KOPT-K1 (cell line): ENCODE measurements at regions not wholly inside any gene's neighbourhood (a gene's known extent, or its start where the extent isn't known, plus 50 kb on each side); places are given as distances from the start of the nearest gene placed in this dataset.

Experiments used
- H3K27ac ChIP-seq: fragments of 200-600 bp; sonication (generic); 2 replicates; pipeline ENCODE4 v1.5.1; 2016; ENCODE audit warnings: antibody characterized with exemption, mild to moderate bottlenecking, low read depth, low read length; ENCODE audit not compliant: poor library complexity, severe bottlenecking
- H3K36me3 ChIP-seq: fragments of 200-600 bp; sonication (generic); 2 replicates; pipeline ENCODE4 v1.5.1; 2017; ENCODE audit warnings: antibody characterized with exemption, mild to moderate bottlenecking, low read length, moderate library complexity; ENCODE audit not compliant: insufficient read depth
- H3K9me3 ChIP-seq: fragments of 200-600 bp; sonication (generic); 2 replicates; pipeline ENCODE4 v1.5.1; 2017; ENCODE audit warnings: antibody characterized with exemption, low read length, mild to moderate bottlenecking; ENCODE audit not compliant: insufficient read depth, poor library complexity, severe bottlenecking

DNA sequence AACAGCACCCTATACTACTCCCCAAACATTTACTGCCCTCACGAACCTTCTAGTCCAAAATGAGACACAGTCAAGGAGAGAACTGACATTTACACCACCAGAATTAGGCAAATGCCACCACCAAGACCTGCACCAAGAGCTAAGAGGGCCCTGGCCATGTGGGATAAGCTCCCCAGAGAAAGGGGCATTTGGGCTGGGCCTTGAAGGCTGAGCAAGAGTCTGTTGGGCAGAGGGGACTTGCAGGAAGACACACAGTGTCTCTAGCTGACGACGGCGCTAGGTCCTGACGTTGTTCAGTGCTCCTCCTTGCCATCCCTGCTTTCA is 326.4 kb upstream of the ZMIZ1 start:
- H3K27ac ChIP-seq: no peak overlapping the region
- H3K36me3 ChIP-seq: no peaks in the 10 kb centered on the region
- H3K9me3 ChIP-seq: no peaks in the 10 kb centered on the region

- H3K27ac ChIP-seq: no peak overlapping the region
- no peaks in the 10 kb centered on the region for H3K36me3 ChIP-seq
- H3K9me3 ChIP-seq: no peaks in the 10 kb centered on the region
Measured at GRCh38 chr10:78742730-78743615, 325.8 kb upstream of the ZMIZ1 start.

DNA sequence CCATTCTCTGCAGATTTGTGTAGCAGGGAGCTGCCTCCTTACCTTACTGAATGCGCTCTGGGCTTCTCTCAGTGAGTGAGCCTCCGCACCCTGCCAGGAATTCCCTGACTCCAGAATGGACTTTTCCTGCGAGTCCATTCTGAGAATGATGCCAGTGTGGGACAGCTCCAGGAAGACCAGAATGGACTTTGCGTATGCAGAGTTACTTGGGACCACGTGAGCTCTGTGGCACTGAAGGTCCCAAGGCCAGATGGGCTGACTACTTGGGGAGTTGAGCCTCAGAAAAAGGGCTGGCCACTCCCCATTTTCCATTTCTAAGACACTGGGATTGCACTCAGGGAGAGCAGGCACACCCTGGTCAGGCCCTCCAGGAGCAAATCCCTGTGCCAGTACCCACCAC is 324.7 kb upstream of the ZMIZ1 start:
- no peaks in the 10 kb centered on the region for H3K9me3 ChIP-seq
- H3K27ac ChIP-seq: no peak overlapping the region
- H3K36me3 ChIP-seq: no peaks in the 10 kb centered on the region

DNA sequence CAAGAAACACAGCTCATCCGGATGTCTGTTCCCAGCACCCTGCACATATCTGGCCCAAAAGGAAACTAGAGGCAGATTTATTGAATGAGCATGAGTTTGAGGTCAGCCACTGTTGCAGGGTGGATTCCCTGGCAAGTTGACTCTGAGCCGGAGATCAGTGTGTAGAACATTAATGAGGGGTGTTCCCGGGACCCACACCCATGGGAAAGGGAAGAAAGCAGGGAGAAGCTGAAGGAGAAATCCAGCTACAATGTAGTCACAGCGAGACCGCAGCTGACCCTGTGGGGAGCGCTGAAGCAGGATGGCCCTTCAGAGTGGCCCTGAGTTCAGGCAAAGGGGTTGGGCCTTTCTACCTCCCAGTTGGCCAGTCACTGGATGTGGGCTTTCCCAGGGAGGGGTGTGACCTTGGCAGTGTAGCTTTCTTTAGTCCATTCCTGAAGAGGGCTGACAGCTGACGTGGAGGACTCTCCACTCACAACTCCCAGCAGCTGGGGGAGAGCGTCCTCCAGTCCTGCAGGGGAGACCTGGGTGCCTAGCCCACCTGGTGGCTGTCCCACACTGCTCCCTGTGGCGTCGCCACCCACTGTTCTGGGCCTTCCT is 324.2 kb upstream of the ZMIZ1 start:
- H3K27ac ChIP-seq: no peak overlapping the region
- no peaks in the 10 kb centered on the region for H3K36me3 ChIP-seq
- peaks cover 3% of the 10 kb centered on the region for H3K9me3 ChIP-seq

GRCh38 chr10:78745441-78745840 is 323.3 kb upstream of the ZMIZ1 start:
- H3K9me3 ChIP-seq: peaks cover 4% of the 10 kb centered on the region
- H3K27ac ChIP-seq: no peak overlapping the region
- H3K36me3 ChIP-seq: no peaks in the 10 kb centered on the region

DNA sequence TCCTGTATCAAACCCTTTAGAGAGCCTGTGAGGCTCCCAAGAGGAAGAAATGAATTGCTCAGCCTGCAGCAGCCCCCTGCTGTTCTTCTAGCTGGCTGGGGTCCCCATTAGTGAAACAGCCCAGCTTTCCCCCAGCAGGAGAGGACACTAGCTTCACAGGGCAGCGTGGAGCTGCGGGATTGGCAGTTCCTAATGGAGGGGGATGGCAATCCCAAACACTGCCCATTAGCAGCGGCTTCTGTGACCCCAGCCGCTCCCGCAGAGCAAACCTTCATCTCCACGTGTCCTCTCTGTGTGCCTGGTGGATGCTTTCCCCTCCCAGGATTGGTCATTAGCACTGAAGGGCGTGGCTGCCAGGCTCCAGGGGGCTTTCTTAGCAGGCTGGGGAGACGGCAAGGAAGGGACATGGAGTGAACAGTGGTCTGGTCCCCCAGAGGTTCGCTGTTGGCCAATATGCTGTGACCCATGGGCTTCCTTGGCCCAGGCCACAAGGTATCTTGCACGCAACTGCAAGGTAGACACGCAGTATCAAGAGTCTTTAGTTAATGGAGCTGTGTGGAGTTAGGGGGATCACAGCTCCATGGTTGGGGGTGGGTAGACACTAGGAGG is 322.5 kb upstream of the ZMIZ1 start:
- peaks cover 4% of the 10 kb centered on the region for H3K9me3 ChIP-seq
- H3K27ac ChIP-seq: no peak overlapping the region
- no peaks in the 10 kb centered on the region for H3K36me3 ChIP-seq

GRCh38 chr10:78747401-78748234 is 321.1 kb upstream of the ZMIZ1 start:
- Histone ChIP-seq H3K27ac (no peak overlapping the region), H3K9me3 (peaks cover 4% of the 10 kb centered on the region), H3K36me3 (no peaks in the 10 kb centered on the region)

DNA sequence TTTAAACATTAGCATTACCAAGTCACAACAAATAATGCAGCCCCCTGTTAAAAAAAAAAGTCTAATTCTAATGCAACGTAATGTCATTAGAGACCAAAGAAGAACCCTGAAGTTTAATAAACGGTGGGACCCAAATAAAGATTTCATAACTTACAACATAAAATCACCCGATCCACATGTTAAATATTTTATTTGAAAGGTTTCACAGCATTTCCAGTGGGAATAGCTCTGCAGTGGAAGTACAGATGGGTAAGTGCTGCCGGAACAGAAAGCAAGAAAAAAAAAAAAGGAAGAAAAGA is 320.6 kb upstream of the ZMIZ1 start:
- Histone ChIP-seq H3K9me3 (peaks cover 4% of the 10 kb centered on the region), H3K36me3 (no peaks in the 10 kb centered on the region), H3K27ac (no peak overlapping the region)

- Histone ChIP-seq H3K36me3 (no peaks in the 10 kb centered on the region), H3K9me3 (peaks cover 4% of the 10 kb centered on the region), H3K27ac (no peak overlapping the region)
Measured at GRCh38 chr10:78749200-78749599, 319.6 kb upstream of the ZMIZ1 start.

GRCh38 chr10:78749898-78750297 is 318.9 kb upstream of the ZMIZ1 start:
- no peak overlapping the region for H3K27ac ChIP-seq
- H3K9me3 ChIP-seq: peaks cover 4% of the 10 kb centered on the region
- H3K36me3 ChIP-seq: no peaks in the 10 kb centered on the region

DNA sequence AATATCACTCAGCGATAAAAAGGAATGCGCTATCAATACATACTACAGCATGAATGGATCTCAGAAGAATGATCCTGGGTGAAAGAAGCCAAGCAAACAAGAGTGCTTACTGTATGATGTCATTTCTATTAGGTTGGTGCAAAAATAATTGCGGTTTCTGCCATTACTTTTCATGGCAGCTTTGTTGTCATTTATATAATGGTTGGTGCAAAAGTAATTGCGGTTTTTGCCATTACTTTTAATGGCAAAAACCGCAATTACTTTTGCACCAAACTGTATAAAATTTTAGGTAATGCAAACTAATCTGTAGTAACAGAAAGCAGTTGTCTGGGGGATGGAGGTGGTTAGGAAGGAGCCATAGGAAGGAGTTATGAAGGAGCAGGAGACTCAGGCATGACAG is 318.3 kb upstream of the ZMIZ1 start:
- H3K9me3 ChIP-seq: peaks cover 4% of the 10 kb centered on the region
- no peaks in the 10 kb centered on the region for H3K36me3 ChIP-seq
- no peak overlapping the region for H3K27ac ChIP-seq

GRCh38 chr10:78751716-78752115 is 317.1 kb upstream of the ZMIZ1 start:
- no peak overlapping the region for H3K27ac ChIP-seq

GRCh38 chr10:78752221-78752620 is 316.5 kb upstream of the ZMIZ1 start:
- H3K36me3 ChIP-seq: no peaks in the 10 kb centered on the region
- H3K9me3 ChIP-seq: peaks cover 4% of the 10 kb centered on the region
- H3K27ac ChIP-seq: no peak overlapping the region

More at GRCh38 chr10:78751716-78752115, 317.1 kb upstream of the ZMIZ1 start:
- H3K9me3 ChIP-seq: peaks cover 4% of the 10 kb centered on the region
- no peaks in the 10 kb centered on the region for H3K36me3 ChIP-seq

DNA sequence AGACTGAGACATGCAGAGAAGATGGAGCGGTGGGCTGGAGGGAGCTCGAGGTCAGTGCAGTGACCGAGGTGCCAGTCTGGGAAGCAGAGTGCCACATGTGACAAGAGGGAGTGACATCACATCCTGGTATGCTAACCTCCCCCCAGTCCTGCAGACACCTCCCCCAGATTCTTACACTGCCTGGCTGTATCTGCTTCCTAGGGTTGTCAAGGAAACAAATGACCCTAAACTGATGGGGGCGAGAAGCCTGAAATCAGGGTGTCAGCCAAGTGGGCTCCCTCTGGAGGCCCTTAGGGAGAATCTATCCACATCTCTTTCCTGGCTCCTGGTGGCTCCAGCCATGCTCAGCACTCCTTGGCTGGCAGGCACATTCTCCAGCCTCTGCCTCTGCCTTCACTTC is 316.1 kb upstream of the ZMIZ1 start:
- Histone ChIP-seq H3K36me3 (no peaks in the 10 kb centered on the region), H3K9me3 (peaks cover 4% of the 10 kb centered on the region), H3K27ac (no peak overlapping the region)
